ENCODE measurements at regions not wholly inside any gene's neighbourhood (a gene's known extent, or its start where the extent isn't known, plus 50 kb on each side); places are given as distances from the start of the nearest gene placed in this dataset.

- TF ChIP-seq, protein P1, sequence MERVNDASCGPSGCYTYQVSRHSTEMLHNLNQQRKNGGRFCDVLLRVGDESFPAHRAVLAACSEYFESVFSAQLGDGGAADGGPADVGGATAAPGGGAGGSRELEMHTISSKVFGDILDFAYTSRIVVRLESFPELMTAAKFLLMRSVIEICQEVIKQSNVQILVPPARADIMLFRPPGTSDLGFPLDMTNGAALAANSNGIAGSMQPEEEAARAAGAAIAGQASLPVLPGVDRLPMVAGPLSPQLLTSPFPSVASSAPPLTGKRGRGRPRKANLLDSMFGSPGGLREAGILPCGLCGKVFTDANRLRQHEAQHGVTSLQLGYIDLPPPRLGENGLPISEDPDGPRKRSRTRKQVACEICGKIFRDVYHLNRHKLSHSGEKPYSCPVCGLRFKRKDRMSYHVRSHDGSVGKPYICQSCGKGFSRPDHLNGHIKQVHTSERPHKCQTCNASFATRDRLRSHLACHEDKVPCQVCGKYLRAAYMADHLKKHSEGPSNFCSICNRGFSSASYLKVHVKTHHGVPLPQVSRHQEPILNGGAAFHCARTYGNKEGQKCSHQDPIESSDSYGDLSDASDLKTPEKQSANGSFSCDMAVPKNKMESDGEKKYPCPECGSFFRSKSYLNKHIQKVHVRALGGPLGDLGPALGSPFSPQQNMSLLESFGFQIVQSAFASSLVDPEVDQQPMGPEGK (CRISPR knock-in tag; IDR thresholded peaks at IDR 0.05; ENCODE audit: borderline replicate concordance) = no peak
- TF ChIP-seq TSHZ2 (CRISPR knock-in tag; IDR thresholded peaks at IDR 0.05) (no peak), ZC3H10 (CRISPR knock-in tag; IDR thresholded peaks at IDR 0.05) (no peak), BACH2 (CRISPR knock-in tag; IDR thresholded peaks at IDR 0.05; ENCODE audit: borderline replicate concordance) (no peak)
Measured at GRCh38 chr1:222136869-222137268, 395.0 kb upstream of the DUSP10 start (continued).

DNA sequence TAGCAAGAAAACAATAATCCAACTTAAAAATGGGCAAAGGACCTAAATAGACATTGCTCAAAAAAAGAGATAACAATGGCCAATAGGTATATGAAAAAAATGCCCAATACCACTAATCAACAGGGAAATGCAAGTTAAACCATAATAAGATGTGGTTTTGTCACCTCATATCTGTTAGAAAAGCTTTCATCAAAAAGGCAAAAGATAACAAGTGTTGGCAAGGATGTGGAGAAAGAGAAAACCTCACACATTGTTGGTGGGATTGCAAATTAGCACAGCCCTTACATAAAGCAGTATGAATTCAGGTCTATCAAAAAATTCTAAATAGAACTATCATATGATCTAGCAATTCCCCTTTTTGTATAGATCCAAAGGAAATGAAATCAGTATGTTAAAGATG is 387.2 kb upstream of the DUSP10 start:
- no peak for TF ChIP-seq ZFP3 (CRISPR knock-in tag; IDR thresholded peaks at IDR 0.05)
- no peak for ATAC-seq

GRCh38 chr1:222127526-222128152 is 385.8 kb upstream of the DUSP10 start:
- TF ChIP-seq TSHZ2 (CRISPR knock-in tag; IDR thresholded peaks at IDR 0.05) = no peak
- no peak for TF ChIP-seq TOX (CRISPR knock-in tag; IDR thresholded peaks at IDR 0.05; ENCODE audit: borderline replicate concordance)
- TF ChIP-seq SNAI2 (CRISPR knock-in tag; IDR thresholded peaks at IDR 0.05) = no peak
- TF ChIP-seq PPARA (CRISPR knock-in tag; IDR thresholded peaks at IDR 0.05; ENCODE audit: borderline replicate concordance) = no peak
- no peak for TF ChIP-seq ARNTL (CRISPR knock-in tag; IDR thresholded peaks at IDR 0.05; ENCODE audit: borderline replicate concordance, low read depth)
- TF ChIP-seq, protein P1 (CRISPR knock-in tag; IDR thresholded peaks at IDR 0.05; ENCODE audit: borderline replicate concordance) = no peak
- TF ChIP-seq ESRRG (CRISPR knock-in tag; IDR thresholded peaks at IDR 0.05) = no peak
- no peak for ATAC-seq

GRCh38 chr1:222127096-222127495 is 385.2 kb upstream of the DUSP10 start:
- TF ChIP-seq CSDC2 (CRISPR knock-in tag; IDR thresholded peaks at IDR 0.05) (no peak), TOX (CRISPR knock-in tag; IDR thresholded peaks at IDR 0.05; ENCODE audit: borderline replicate concordance) (no peak), CSRNP3 (CRISPR knock-in tag; IDR thresholded peaks at IDR 0.05) (no peak), POU6F1 (CRISPR knock-in tag; IDR thresholded peaks at IDR 0.05; ENCODE audit: borderline replicate concordance, low read depth) (no peak), OSR1 (CRISPR knock-in tag; IDR thresholded peaks at IDR 0.05) (no peak), ZFP30 (CRISPR knock-in tag; IDR thresholded peaks at IDR 0.05) (no peak), ISL1 (CRISPR knock-in tag; IDR thresholded peaks at IDR 0.05) (no peak), PPARA (CRISPR knock-in tag; IDR thresholded peaks at IDR 0.05; ENCODE audit: borderline replicate concordance) (no peak), ESRRG (CRISPR knock-in tag; IDR thresholded peaks at IDR 0.05) (no peak), ZNF8 (CRISPR knock-in tag; IDR thresholded peaks at IDR 0.05) (no peak), BACH2 (CRISPR knock-in tag; IDR thresholded peaks at IDR 0.05; ENCODE audit: borderline replicate concordance) (no peak), TCF4 (CRISPR knock-in tag; IDR thresholded peaks at IDR 0.05; ENCODE audit: borderline replicate concordance) (no peak), ARNTL (CRISPR knock-in tag; IDR thresholded peaks at IDR 0.05; ENCODE audit: borderline replicate concordance, low read depth) (no peak), ZNF565 (CRISPR knock-in tag; conservative IDR thresholded peaks at IDR 0.05; ENCODE audit: low read depth) (no peak)
- TF ChIP-seq, protein P1 (CRISPR knock-in tag; IDR thresholded peaks at IDR 0.05; ENCODE audit: borderline replicate concordance) = no peak
- no peak for ATAC-seq

All from SK-N-SH treated with all-trans-retinoic acid at 6 μM for 48 hours (cell line).